HEK293T (cell line): ENCODE measurements at regions not wholly inside any gene's neighbourhood (a gene's known extent, or its start where the extent isn't known, plus 50 kb on each side); places are given as distances from the start of the nearest gene placed in this dataset.

Experiments used
- CTCF ChIA-PET: fragments of 350-600 bp; formaldehyde crosslinking; extraction: SDS; loops from one replicate; lab custom pipeline; 2021; ENCODE audit warnings: antibody characterized with exemption, inconsistent platforms; lab: Yijun Ruan, JAX
- POLR2A ChIA-PET: fragments of 350-600 bp; formaldehyde crosslinking; extraction: SDS; loops from one replicate; lab custom pipeline; 2020; ENCODE audit warnings: antibody characterized with exemption, inconsistent platforms; lab: Yijun Ruan, JAX
- DNase-seq: peaks from one replicate; pipeline ENCODE4 v3.0.0; 2012; ENCODE audit warnings: mixed read lengths; ENCODE audit errors: extremely low spot score
- ARNT ChIP-seq: fragments of 450-650 bp; IDR thresholded peaks from 2 replicates; pipeline ENCODE4 v1.6.1; 2017; ENCODE audit warnings: mild to moderate bottlenecking
- BHLHE40 ChIP-seq: fragments of 450-650 bp; IDR thresholded peaks from 2 replicates; pipeline ENCODE4 v1.6.1; 2016; ENCODE audit warnings: mild to moderate bottlenecking, moderate library complexity, borderline replicate concordance
- CTBP1 ChIP-seq: fragments of 450-650 bp; IDR thresholded peaks from 2 replicates; pipeline ENCODE4 v1.6.1; 2016; ENCODE audit warnings: borderline replicate concordance
- ELF4 ChIP-seq: fragments of 450-650 bp; IDR thresholded peaks from 2 replicates; pipeline ENCODE4 v1.6.1; 2017; ENCODE audit warnings: antibody characterized with exemption
- FOXA1 ChIP-seq: fragments of 450-650 bp; IDR thresholded peaks from 2 replicates; pipeline ENCODE4 v1.6.1; 2016; ENCODE audit warnings: mild to moderate bottlenecking
- FOXK2 ChIP-seq: fragments of 450-650 bp; IDR thresholded peaks from 2 replicates; pipeline ENCODE4 v1.6.1; 2016; ENCODE audit warnings: mild to moderate bottlenecking
- FOXM1 ChIP-seq: fragments of 450-650 bp; IDR thresholded peaks from 2 replicates; pipeline ENCODE4 v1.6.1; 2017; ENCODE audit warnings: mild to moderate bottlenecking, borderline replicate concordance
- HDGF ChIP-seq: fragments of 450-650 bp; IDR thresholded peaks from 2 replicates; pipeline ENCODE4 v1.6.1; 2017; ENCODE audit warnings: antibody characterized with exemption, borderline replicate concordance
- L3MBTL2 ChIP-seq: fragments of 450-650 bp; conservative IDR thresholded peaks from 2 replicates; pipeline ENCODE4 v1.6.1; 2016; ENCODE audit warnings: mild to moderate bottlenecking
- LEF1 ChIP-seq: fragments of 450-650 bp; IDR thresholded peaks from 2 replicates; pipeline ENCODE4 v1.6.1; 2017; ENCODE audit warnings: mild to moderate bottlenecking, borderline replicate concordance
- NFRKB ChIP-seq: fragments of 450-650 bp; IDR thresholded peaks from 2 replicates; pipeline ENCODE4 v1.6.1; 2016; ENCODE audit warnings: mild to moderate bottlenecking, moderate library complexity
- PKNOX1 ChIP-seq: fragments of 450-650 bp; IDR thresholded peaks from 2 replicates; pipeline ENCODE4 v1.6.1; 2016
- SP1 ChIP-seq: fragments of 450-650 bp; IDR thresholded peaks from 2 replicates; pipeline ENCODE4 v1.6.1; 2017
- SUZ12 ChIP-seq: fragments of 450-650 bp; IDR thresholded peaks from 2 replicates; pipeline ENCODE4 v1.6.1; 2016; ENCODE audit warnings: mild to moderate bottlenecking
- TARDBP ChIP-seq: fragments of 450-650 bp; IDR thresholded peaks from 2 replicates; pipeline ENCODE4 v1.6.1; 2016
- ZNF384 ChIP-seq: fragments of 450-650 bp; IDR thresholded peaks from 2 replicates; pipeline ENCODE4 v1.6.1; 2016

- POLR2A ChIA-PET: no interaction called here
- DNase-seq: no peak
Observed at GRCh38 chr21:16550917-16551741, 821.3 kb downstream of the USP25 start.

GRCh38 chr21:16552880-16553279 lies 823.1 kb downstream of the USP25 start:
- ChIA-PET POLR2A (no interaction called here), CTCF (no interaction called here)
- DNase-seq: no peak
- TF ChIP-seq FOXK2 (no peak), SUZ12 (no peak), SP1 (no peak), ZNF384 (no peak), PKNOX1 (no peak), HDGF (no peak), CTBP1 (no peak), LEF1 (no peak), BHLHE40 (no peak), NFRKB (no peak), FOXM1 (no peak)

More at GRCh38 chr21:16550917-16551741, 821.3 kb downstream of the USP25 start:
- no peak for TF ChIP-seq FOXM1
- no peak for TF ChIP-seq FOXK2
- no peak for TF ChIP-seq ZNF384
- TF ChIP-seq CTBP1: no peak
- TF ChIP-seq SP1: no peak
- TF ChIP-seq LEF1: no peak
- CTCF ChIA-PET: no interaction called here

- CTCF ChIA-PET: no interaction called here
- no peak for DNase-seq
- POLR2A ChIA-PET: no interaction called here
- TF ChIP-seq LEF1: no peak
- TF ChIP-seq PKNOX1: no peak
- TF ChIP-seq SP1: no peak
- TF ChIP-seq BHLHE40: no peak
- no peak for TF ChIP-seq NFRKB
- no peak for TF ChIP-seq HDGF
- TF ChIP-seq FOXA1: no peak
- TF ChIP-seq ARNT: no peak
- TF ChIP-seq L3MBTL2: no peak
- no peak for TF ChIP-seq FOXM1
- TF ChIP-seq SUZ12: no peak
- TF ChIP-seq ELF4: no peak
- no peak for TF ChIP-seq CTBP1
- no peak for TF ChIP-seq FOXK2
- TF ChIP-seq ZNF384: no peak
- TF ChIP-seq TARDBP: no peak
Observed at GRCh38 chr21:16554503-16554902, 824.7 kb downstream of the USP25 start.

- TF ChIP-seq L3MBTL2 (no peak), LEF1 (no peak), ELF4 (no peak), TARDBP (no peak), SP1 (no peak), CTBP1 (no peak), PKNOX1 (no peak)
- POLR2A ChIA-PET: no interaction called here
- DNase-seq: no peak
Observed at GRCh38 chr21:16563116-16563515, 833.3 kb downstream of the USP25 start.

GRCh38 chr21:16563795-16564194 lies 834.0 kb downstream of the USP25 start:
- CTCF ChIA-PET: no interaction called here

More at GRCh38 chr21:16563116-16563515, 833.3 kb downstream of the USP25 start:
- CTCF ChIA-PET: no interaction called here

More at GRCh38 chr21:16563795-16564194, 834.0 kb downstream of the USP25 start:
- POLR2A ChIA-PET: no interaction called here
- TF ChIP-seq ARNT (no peak), L3MBTL2 (no peak), FOXA1 (no peak), TARDBP (no peak), SP1 (no peak), PKNOX1 (no peak), ELF4 (no peak), LEF1 (no peak), SUZ12 (no peak), BHLHE40 (no peak), ZNF384 (no peak), NFRKB (no peak), FOXM1 (no peak), FOXK2 (no peak), CTBP1 (no peak), HDGF (no peak)
- no peak for DNase-seq
